Tibial nerve (tissue), 4 donors: ENCODE measurements at regions not wholly inside any gene's neighbourhood (a gene's known extent, or its start where the extent isn't known, plus 50 kb on each side); places are given as distances from the start of the nearest gene placed in this dataset.
A peak's percentile ranks its signal among the peaks of the same experiment; 100 is the strongest.

Experiments
- DNase-seq, 2 donors: peaks; one replicate each; pipeline ENCODE4 v3.0.0-alpha.2; 2019; ENCODE audit warnings: low spot score in 2 of 2
- H3K27ac ChIP-seq, 4 donors: fragments of 200-600 bp; sonication (generic) in 3 of 4; one replicate each; pipeline ENCODE4 v1.5.1; 2017 to 2019; ENCODE audit warnings: mild to moderate bottlenecking in 1 of 4
- H3K27me3 ChIP-seq, 2 donors: fragments of 200-600 bp; sonication (generic) in 1 of 2; one replicate each; pipeline versions ENCODE4 v1.5.1 to v1.6.0; 2017 to 2019
- H3K36me3 ChIP-seq, 3 donors: fragments of 200-600 bp; sonication (generic); one replicate each; pipeline ENCODE4 v1.5.1; 2018 to 2019
- H3K4me1 ChIP-seq, 4 donors: fragments of 200-600 bp; sonication (generic) in 3 of 4; one replicate each; pipeline ENCODE4 v1.5.1; 2017 to 2019
- H3K4me3 ChIP-seq, 4 donors: fragments of 200-600 bp; sonication (generic) in 3 of 4; one replicate each; pipeline ENCODE4 v1.5.1; 2017 to 2019; ENCODE audit warnings: mild to moderate bottlenecking in 1 of 4, moderate library complexity in 1 of 4
- H3K9me3 ChIP-seq, 4 donors: fragments of 200-600 bp; sonication (generic) in 3 of 4; one replicate each; pipeline ENCODE4 v1.5.1; 2017 to 2019
- CTCF ChIP-seq, 5 experiments: fragments of 200-600 bp in 3 of 5; fragments of 450-650 bp in 2 of 5; sonication (generic) in 3 of 5; IDR thresholded peaks; one replicate each; pipeline ENCODE4 v1.5.1; 2016 to 2019; ENCODE audit warnings: antibody characterized with exemption in 5 of 5, mild to moderate bottlenecking in 3 of 5, moderate library complexity in 2 of 5
- EP300 ChIP-seq, 2 donors: sonication (generic); formaldehyde crosslinking; IDR thresholded peaks; one replicate each; pipeline ENCODE4 v1.6.1; 2017; ENCODE audit warnings: antibody characterized with exemption in 2 of 2, mild to moderate bottlenecking in 1 of 2
- POLR2A ChIP-seq, 2 donors: fragments of 450-650 bp; IDR thresholded peaks; one replicate each; pipeline ENCODE4 v1.6.1; 2017; ENCODE audit warnings: antibody characterized with exemption in 2 of 2, mild to moderate bottlenecking in 2 of 2, moderate library complexity in 2 of 2
- WGBS, 2 donors: methylation state at CpG; one replicate each; pipeline ENCODE4 v1.1.5; 2018; 5-methylcytosine and 5-hydroxymethylcytosine counted together

GRCh38 chr1:117696561-117696960, 90.7 kb downstream of the TENT5C start:
- H3K4me3 ChIP-seq, result no peak overlapping the region
- no peak for DNase-seq
- peaks cover 0 to 5% (median 0%) of the 10 kb centered on the region in 4 donors for H3K4me1 ChIP-seq
- H3K27ac ChIP-seq, result peak overlapping the region in 1 of 4 donors; percentile 65
- no peak for TF ChIP-seq CTCF (IDR thresholded peaks at IDR 0.05)
- no peak for TF ChIP-seq EP300 (IDR thresholded peaks at IDR 0.05)
- TF ChIP-seq POLR2A (IDR thresholded peaks at IDR 0.05), result no peak
- 50 to 70% methylated on average over 1 of the region's 1 CpG for WGBS, 2 donors
- no peaks in the 10 kb centered on the region for H3K9me3 ChIP-seq
- no peaks in the 10 kb centered on the region for H3K27me3 ChIP-seq
- H3K36me3 ChIP-seq, result no peaks in the 10 kb centered on the region

- no peak overlapping the region for H3K4me3 ChIP-seq
- H3K36me3 ChIP-seq, result no peaks in the 10 kb centered on the region
- DNase-seq, result no peak
- TF ChIP-seq POLR2A (IDR thresholded peaks at IDR 0.05), result no peak
- TF ChIP-seq EP300 (IDR thresholded peaks at IDR 0.05), result no peak
- TF ChIP-seq CTCF (IDR thresholded peaks at IDR 0.05), result no peak
- peaks cover 0 to 5% (median 0%) of the 10 kb centered on the region in 4 donors for H3K4me1 ChIP-seq
- peak overlapping the region in 1 of 4 donors; percentile 65 for H3K27ac ChIP-seq
- H3K9me3 ChIP-seq, result no peaks in the 10 kb centered on the region
- H3K27me3 ChIP-seq, result no peaks in the 10 kb centered on the region
Observed at GRCh38 chr1:117697220-117697781, 91.5 kb downstream of the TENT5C start.

GRCh38 chr1:117698398-117699160, 92.7 kb downstream of the TENT5C start:
- Histone ChIP-seq H3K27ac (no peak overlapping the region), H3K4me3 (no peak overlapping the region), H3K9me3 (peaks cover 0 to 2% (median 0%) of the 10 kb centered on the region in 4 donors), H3K4me1 (peaks cover 0 to 5% (median 0%) of the 10 kb centered on the region in 4 donors), H3K27me3 (no peaks in the 10 kb centered on the region), H3K36me3 (no peaks in the 10 kb centered on the region)
- WGBS, 2 donors, result 66 to 68% methylated on average over 5 of the region's 5 CpGs
- no peak for TF ChIP-seq EP300 (IDR thresholded peaks at IDR 0.05)
- no peak for TF ChIP-seq POLR2A (IDR thresholded peaks at IDR 0.05)
- TF ChIP-seq CTCF (IDR thresholded peaks at IDR 0.05), result no peak
- DNase-seq, result no peak

GRCh38 chr1:117699953-117700352, 94.1 kb downstream of the TENT5C start:
- H3K27me3 ChIP-seq, result no peaks in the 10 kb centered on the region
- H3K9me3 ChIP-seq, result peaks cover 0 to 11% (median 0%) of the 10 kb centered on the region in 4 donors
- no peak overlapping the region for H3K4me3 ChIP-seq
- peaks cover 0 to 5% (median 0%) of the 10 kb centered on the region in 4 donors for H3K4me1 ChIP-seq
- H3K36me3 ChIP-seq, result no peaks in the 10 kb centered on the region
- no peak for DNase-seq
- no peak for TF ChIP-seq POLR2A (IDR thresholded peaks at IDR 0.05)
- H3K27ac ChIP-seq, result no peak overlapping the region

- WGBS, 2 donors, result 82 to 86% methylated on average over 3 of the region's 3 CpGs
- no peaks in the 10 kb centered on the region for H3K4me1 ChIP-seq
- no peak for DNase-seq
- H3K27ac ChIP-seq, result no peak overlapping the region
- no peak for TF ChIP-seq EP300 (IDR thresholded peaks at IDR 0.05)
- TF ChIP-seq POLR2A (IDR thresholded peaks at IDR 0.05), result no peak
- no peak for TF ChIP-seq CTCF (IDR thresholded peaks at IDR 0.05)
- no peaks in the 10 kb centered on the region for H3K27me3 ChIP-seq
- no peak overlapping the region for H3K4me3 ChIP-seq
- H3K36me3 ChIP-seq, result no peaks in the 10 kb centered on the region
- peaks cover 0 to 14% (median 0%) of the 10 kb centered on the region in 4 donors for H3K9me3 ChIP-seq
Observed at GRCh38 chr1:117702654-117703053, 96.8 kb downstream of the TENT5C start.
